ENCODE measurements at regions not wholly inside any gene's neighbourhood (a gene's known extent, or its start where the extent isn't known, plus 50 kb on each side); places are given as distances from the start of the nearest gene placed in this dataset.

GRCh38 chr6:91436448-91436847 is 849.6 kb upstream of the MAP3K7 start:
- H3K36me3 ChIP-seq (ENCODE audit: control insufficient read depth, insufficient read depth, low read length), result no peaks in the 10 kb centered on the region
- H3K4me1 ChIP-seq (ENCODE audit: control insufficient read depth, extremely low read depth, insufficient read depth, low read length), result no peaks in the 10 kb centered on the region
- H3K79me2 ChIP-seq (ENCODE audit: control insufficient read depth, insufficient read depth, low read length), result no peaks in the 10 kb centered on the region
- H3K27me3 ChIP-seq (ENCODE audit: control insufficient read depth, insufficient read depth, low read length), result no peaks in the 10 kb centered on the region
- no peak overlapping the region for H3K4me2 ChIP-seq (ENCODE audit: extremely low read depth, insufficient read depth, low read length)
- H3K9ac ChIP-seq (ENCODE audit: insufficient read depth, low read length), result no peak overlapping the region
- no peak for DNase-seq (ENCODE audit: low read depth in 2 of 2)
- no peaks in the 10 kb centered on the region for H4K20me1 ChIP-seq (ENCODE audit: control insufficient read depth, extremely low read depth, insufficient read depth, low read length)
- no peak overlapping the region for H3K27ac ChIP-seq (ENCODE audit: insufficient read depth, low read length)
- H3K4me3 ChIP-seq (replicated peaks in 1 of 4; ENCODE audit: control extremely low read depth in 1 of 4, insufficient read depth in 1 of 4, low read depth in 3 of 4, low read length in 4 of 4), result no peak overlapping the region
- H2AFZ ChIP-seq (ENCODE audit: low read length), result no peak overlapping the region
- no peaks in the 10 kb centered on the region for H3K9me3 ChIP-seq (ENCODE audit: control insufficient read depth, insufficient read depth, low read depth, low read length)
- no peak for TF ChIP-seq CTCF (conservative IDR thresholded peaks at IDR 0.05 in 1 of 2, IDR thresholded peaks at IDR 0.05 in 1 of 2; ENCODE audit: low read depth in 1 of 2, low read length in 2 of 2)
- no peak for TF ChIP-seq EZH2 (IDR thresholded peaks at IDR 0.05; ENCODE audit: low read length, missing control alignments)

- Histone ChIP-seq H3K4me1 (ENCODE audit: control insufficient read depth, extremely low read depth, insufficient read depth, low read length) (no peaks in the 10 kb centered on the region), H3K79me2 (ENCODE audit: control insufficient read depth, insufficient read depth, low read length) (no peaks in the 10 kb centered on the region), H3K4me2 (ENCODE audit: extremely low read depth, insufficient read depth, low read length) (no peak overlapping the region), H3K36me3 (ENCODE audit: control insufficient read depth, insufficient read depth, low read length) (no peaks in the 10 kb centered on the region), H3K27ac (ENCODE audit: insufficient read depth, low read length) (no peak overlapping the region), H2AFZ (ENCODE audit: low read length) (no peak overlapping the region), H4K20me1 (ENCODE audit: control insufficient read depth, extremely low read depth, insufficient read depth, low read length) (no peaks in the 10 kb centered on the region), H3K27me3 (ENCODE audit: control insufficient read depth, insufficient read depth, low read length) (no peaks in the 10 kb centered on the region), H3K4me3 (replicated peaks in 1 of 4; ENCODE audit: control extremely low read depth in 1 of 4, insufficient read depth in 1 of 4, low read depth in 3 of 4, low read length in 4 of 4) (no peak overlapping the region), H3K9ac (ENCODE audit: insufficient read depth, low read length) (no peak overlapping the region), H3K9me3 (ENCODE audit: control insufficient read depth, insufficient read depth, low read depth, low read length) (no peaks in the 10 kb centered on the region)
- no peak for TF ChIP-seq CTCF (conservative IDR thresholded peaks at IDR 0.05 in 1 of 2, IDR thresholded peaks at IDR 0.05 in 1 of 2; ENCODE audit: low read depth in 1 of 2, low read length in 2 of 2)
- TF ChIP-seq EZH2 (IDR thresholded peaks at IDR 0.05; ENCODE audit: low read length, missing control alignments), result no peak
- DNase-seq (ENCODE audit: low read depth in 2 of 2), result no peak
These were observed 848.8 kb upstream of the MAP3K7 start for GRCh38 chr6:91435630-91436029.

GRCh38 chr6:91434576-91434975 is 847.7 kb upstream of the MAP3K7 start:
- Histone ChIP-seq H3K4me1 (ENCODE audit: control insufficient read depth, extremely low read depth, insufficient read depth, low read length) (no peaks in the 10 kb centered on the region), H4K20me1 (ENCODE audit: control insufficient read depth, extremely low read depth, insufficient read depth, low read length) (no peaks in the 10 kb centered on the region), H3K4me2 (ENCODE audit: extremely low read depth, insufficient read depth, low read length) (no peak overlapping the region), H3K79me2 (ENCODE audit: control insufficient read depth, insufficient read depth, low read length) (no peaks in the 10 kb centered on the region), H3K36me3 (ENCODE audit: control insufficient read depth, insufficient read depth, low read length) (no peaks in the 10 kb centered on the region), H2AFZ (ENCODE audit: low read length) (no peak overlapping the region), H3K9me3 (ENCODE audit: control insufficient read depth, insufficient read depth, low read depth, low read length) (no peaks in the 10 kb centered on the region), H3K4me3 (replicated peaks in 1 of 4; ENCODE audit: control extremely low read depth in 1 of 4, insufficient read depth in 1 of 4, low read depth in 3 of 4, low read length in 4 of 4) (no peak overlapping the region), H3K9ac (ENCODE audit: insufficient read depth, low read length) (no peak overlapping the region), H3K27ac (ENCODE audit: insufficient read depth, low read length) (no peak overlapping the region), H3K27me3 (ENCODE audit: control insufficient read depth, insufficient read depth, low read length) (no peaks in the 10 kb centered on the region)
- TF ChIP-seq CTCF (conservative IDR thresholded peaks at IDR 0.05 in 1 of 2, IDR thresholded peaks at IDR 0.05 in 1 of 2; ENCODE audit: low read depth in 1 of 2, low read length in 2 of 2) (no peak), EZH2 (IDR thresholded peaks at IDR 0.05; ENCODE audit: low read length, missing control alignments) (no peak)
- no peak for DNase-seq (ENCODE audit: low read depth in 2 of 2)

Data from fibroblast of lung (primary cell).